K562 (cell line): ENCODE measurements at regions not wholly inside any gene's neighbourhood (a gene's known extent, or its start where the extent isn't known, plus 50 kb on each side); places are given as distances from the start of the nearest gene placed in this dataset.

Source experiments
- ATAC-seq: fragments of 200-7000 bp; cut with Tn5 transposase; 3 replicates; pipeline ENCODE4 v1.9.1; 2020; ENCODE audit warnings: moderate library complexity
- BruUV-seq: library from RNA; stranded (reverse); fragments of 400-500 nt; replicated peaks from 2 replicates; lab custom pipeline; 2021; lab: Mats Ljungman, UMichigan
- CTCF ChIA-PET: fragments of 300-600 bp; formaldehyde crosslinking; extraction: SDS; loops from one replicate; lab custom pipeline; 2021; ENCODE audit warnings: low intra/inter-chr PET ratio; lab: Yijun Ruan, JAX
- POLR2A ChIA-PET: fragments of 300-600, 350-650 bp; sonication (Branson Sonifier 250); formaldehyde crosslinking; extraction: SDS; loops from one replicate; lab custom pipeline; 2021; ENCODE audit warnings: antibody characterized with exemption, inconsistent platforms; lab: Yijun Ruan, JAX
- DNase-seq, 4 experiments: peaks; one replicate each; pipeline versions ENCODE4 v3.0.0 to v3.0.0-alpha.2; 2011 to 2018; ENCODE audit warnings: low spot score in 3 of 4, mixed read lengths in 3 of 4; ENCODE audit errors: extremely low read depth in 1 of 4
- FAIRE-seq: peaks from 2 replicates; lab custom pipeline; 2011; peaks lifted over from hg19 to GRCh38; lab: Jason Lieb, UNC
- H2AFZ ChIP-seq: 2 replicates; pipeline ENCODE4 v1.6.0; 2011; ENCODE audit warnings: low read depth, low read length, control low read depth, inconsistent platforms
- H3K27ac ChIP-seq: fragments of 200-600 bp; 3 replicates; pipeline ENCODE4 v1.8.0; 2011; ENCODE audit warnings: low read depth, mild to moderate bottlenecking, control low read depth, inconsistent platforms, low read length, moderate library complexity, mixed read lengths; ENCODE audit errors: extremely low read depth
- H3K27me3 ChIP-seq, 2 experiments: fragments of 300-600 bp in 1 of 2; 2 replicates in 1 of 2; 3 replicates in 1 of 2; pipeline versions ENCODE4 v1.6.0 to v1.8.0; 2011; ENCODE audit warnings: inconsistent platforms in 2 of 2, low read length in 2 of 2, mild to moderate bottlenecking in 1 of 2, mixed read lengths in 1 of 2, moderate library complexity in 1 of 2; ENCODE audit not compliant: control insufficient read depth in 2 of 2, insufficient read depth in 2 of 2
- H3K36me3 ChIP-seq: fragments of 300-600 bp; 3 replicates; pipeline ENCODE4 v1.8.0; 2011; ENCODE audit warnings: mild to moderate bottlenecking, low read length, inconsistent platforms; ENCODE audit not compliant: control insufficient read depth, insufficient read depth
- H3K4me1 ChIP-seq, 2 experiments: fragments of 200-600 bp in 1 of 2; replicated peaks in 1 of 2; 2 replicates in 1 of 2; 3 replicates in 1 of 2; pipeline versions ENCODE4 v1.5.1 to v1.8.0; 2011; ENCODE audit warnings: inconsistent platforms in 2 of 2, low read length in 2 of 2, mild to moderate bottlenecking in 1 of 2, mixed read lengths in 1 of 2, moderate library complexity in 1 of 2; ENCODE audit not compliant: control insufficient read depth in 2 of 2, insufficient read depth in 2 of 2
- H3K4me2 ChIP-seq: 2 replicates; pipeline ENCODE4 v1.6.1; 2011; ENCODE audit warnings: low read length, control low read depth, inconsistent platforms, mixed read lengths; ENCODE audit not compliant: insufficient read depth
- H3K4me3 ChIP-seq: fragments of 200-600 bp; sonication (generic), shearing (Covaris generic); 2 replicates; pipeline ENCODE4 v1.5.1; 2016; ENCODE audit warnings: control low read depth, inconsistent platforms
- H3K79me2 ChIP-seq: fragments of 200-600 bp; 3 replicates; pipeline ENCODE4 v1.8.0; 2011; ENCODE audit warnings: low read length, inconsistent platforms; ENCODE audit not compliant: control insufficient read depth, insufficient read depth
- H3K9ac ChIP-seq, 2 experiments: 2 replicates each; pipeline versions ENCODE4 v1.6.0 to v1.6.1; 2011; ENCODE audit warnings: low read depth in 2 of 2, low read length in 2 of 2, control low read depth in 1 of 2, inconsistent platforms in 1 of 2, mild to moderate bottlenecking in 1 of 2, mixed read lengths in 1 of 2; ENCODE audit not compliant: insufficient read depth in 1 of 2
- H3K9me1 ChIP-seq: one replicate; pipeline ENCODE4 v1.6.0; 2011; ENCODE audit warnings: inconsistent platforms, mild to moderate bottlenecking, low read length, moderate library complexity; ENCODE audit not compliant: control insufficient read depth, insufficient read depth
- H3K9me3 ChIP-seq: replicated peaks from 2 replicates; pipeline ENCODE4 v1.5.1; 2011; ENCODE audit warnings: low read depth, low read length, inconsistent platforms; ENCODE audit not compliant: control insufficient read depth, insufficient read depth
- H4K20me1 ChIP-seq: replicated peaks from 2 replicates; pipeline ENCODE4 v1.6.1; 2011; ENCODE audit warnings: low read length, inconsistent platforms, mixed read lengths; ENCODE audit not compliant: control insufficient read depth, insufficient read depth
- CBFB ChIP-seq: sonication (generic); formaldehyde crosslinking; IDR thresholded peaks from 2 replicates; pipeline ENCODE4 v1.4.0; 2020; ENCODE audit warnings: mild to moderate bottlenecking, missing genetic modification reagents
- CEBPG ChIP-seq, 3 experiments: fragments of 200-800 bp in 1 of 3; sonication (Bioruptor generic) in 1 of 3; sonication (generic) in 1 of 3; formaldehyde crosslinking in 1 of 3; IDR thresholded peaks in 2 of 3; conservative IDR thresholded peaks in 1 of 3; 2 replicates each; pipeline versions ENCODE4 v1.6.1 to v1.8.0; 2016 to 2022; ENCODE audit warnings: missing compliant biosample characterization in 2 of 3, missing genetic modification characterization in 2 of 3, mild to moderate bottlenecking in 1 of 3, missing genetic modification reagents in 1 of 3
- GTF2A2 ChIP-seq: IDR thresholded peaks from 2 replicates; pipeline ENCODE4 v1.6.1; 2016; ENCODE audit warnings: mild to moderate bottlenecking, missing genetic modification characterization, missing compliant biosample characterization
- KLF16 ChIP-seq: IDR thresholded peaks from 2 replicates; pipeline ENCODE4 v1.6.1; 2016; ENCODE audit warnings: antibody characterized with exemption
- LEF1 ChIP-seq: fragments of 450-650 bp; IDR thresholded peaks from 2 replicates; pipeline ENCODE4 v1.6.1; 2016; ENCODE audit warnings: mild to moderate bottlenecking
- PPARD ChIP-seq: fragments of 250-450 bp; sonication (Bioruptor Pico); IDR thresholded peaks from 2 replicates; pipeline ENCODE4 v1.8.0; 2022; ENCODE audit warnings: inconsistent platforms, mild to moderate bottlenecking, moderate library complexity
- RBM25 ChIP-seq: fragments of 200-400 bp; formaldehyde crosslinking; IDR thresholded peaks from 2 replicates; pipeline ENCODE4 v1.6.1; 2018; ENCODE audit warnings: low read length, low read depth, moderate library complexity; ENCODE audit not compliant: severe bottlenecking
- SMAD4 ChIP-seq: fragments of 250-450 bp; sonication (Bioruptor Pico); conservative IDR thresholded peaks from 2 replicates; pipeline ENCODE4 v1.8.0; 2021; ENCODE audit warnings: inconsistent platforms, mild to moderate bottlenecking, moderate library complexity
- SRSF1 ChIP-seq: fragments of 200-400 bp; formaldehyde crosslinking; IDR thresholded peaks from 2 replicates; pipeline ENCODE4 v1.6.1; 2017; ENCODE audit warnings: mild to moderate bottlenecking, low read depth, low read length, moderate library complexity
- ZBTB43 ChIP-seq: sonication (generic); formaldehyde crosslinking; IDR thresholded peaks from 2 replicates; pipeline ENCODE4 v1.8.0; 2023; ENCODE audit warnings: mild to moderate bottlenecking, missing genetic modification reagents
- ZBTB7A ChIP-seq: IDR thresholded peaks from 2 replicates; pipeline ENCODE4 v1.6.1; 2011; ENCODE audit warnings: low read depth, mild to moderate bottlenecking, low read length, moderate library complexity, borderline replicate concordance; ENCODE audit not compliant: control insufficient read depth
- ZFP1 ChIP-seq: fragments of 450-650 bp; formaldehyde crosslinking; IDR thresholded peaks from 2 replicates; pipeline ENCODE4 v1.4.0; 2020; ENCODE audit warnings: mild to moderate bottlenecking, mixed read lengths
- ZNF507 ChIP-seq: conservative IDR thresholded peaks from 2 replicates; pipeline ENCODE4 v1.6.1; 2017; ENCODE audit warnings: missing genetic modification characterization, missing compliant biosample characterization
- ZNF639 ChIP-seq, 2 experiments: fragments of 200-800 bp in 1 of 2; sonication (Bioruptor generic) in 1 of 2; sonication (generic) in 1 of 2; formaldehyde crosslinking in 1 of 2; IDR thresholded peaks in 1 of 2; conservative IDR thresholded peaks in 1 of 2; 2 replicates each; pipeline versions ENCODE4 v1.5.0 to v1.6.1; 2016 to 2020; ENCODE audit warnings: missing compliant biosample characterization in 1 of 2, missing genetic modification characterization in 1 of 2, missing genetic modification reagents in 1 of 2
- ZNF655 ChIP-seq: fragments of 250-450 bp; sonication (Bioruptor Pico); IDR thresholded peaks from 2 replicates; pipeline ENCODE4 v1.5.0; 2021
- WGBS: fragments of 100-300 bp; shearing (Covaris generic); methylation state at CpG from one replicate; pipeline ENCODE4 v1.1.6; 2016; ENCODE audit warnings: low coverage, mixed read lengths; ENCODE audit not compliant: insufficient coverage; ENCODE audit errors: missing lambda C conversion rate; 5-methylcytosine and 5-hydroxymethylcytosine counted together
- in situ Hi-C: fragments of 300-500 bp; cut with MboI; formaldehyde crosslinking; loops from 4 replicates; pipeline ENCODE4 v1.15.0; 2018; ENCODE audit warnings: inconsistent platforms, mixed read lengths
- intact Hi-C: fragments of 100-400 bp; cut with micrococcal nuclease; formaldehyde crosslinking; loops from 2 replicates; pipeline ENCODE4 v1.14.2; 2022

- H3K4me3 ChIP-seq: no peak overlapping the region
- 17% methylated on average over 7 of the region's 7 CpGs for WGBS
- no peak overlapping the region for H3K9ac ChIP-seq
- H3K27ac ChIP-seq: peak overlapping the region; percentile 61; the same call in 2 of the 3 replicates
- POLR2A ChIA-PET: interaction anchor here (0.5 to 0.6 kb wide), 2 partner anchors 85 to 140 kb away, joined by 3 to 4 read pairs; no protein-coding TSS in a partner anchor
- H4K20me1 ChIP-seq: no peaks in the 10 kb centered on the region
- no peaks in the 10 kb centered on the region; the same call in 1 of the 2 replicates for H3K9me3 ChIP-seq
- peaks cover 7 to 18% of the 10 kb centered on the region in 2 experiments for H3K4me1 ChIP-seq
- no peaks in the 10 kb centered on the region for H3K36me3 ChIP-seq
- ATAC-seq (peak; percentile 96), FAIRE-seq (no peak), DNase-seq (peak in 2 of 4 experiments; percentile 50 to 61)
- no peaks in the 10 kb centered on the region for H3K9me1 ChIP-seq
- H2AFZ ChIP-seq: peak overlapping the region; percentile 62
- CTCF ChIA-PET: no interaction called here
- BruUV-seq: no TSS peak
- intact Hi-C loops (loop anchor here (2.0 kb wide), 1 partner anchor 30 kb away; no protein-coding TSS in a partner anchor), in situ Hi-C loops (no loop called here)
- no peaks in the 10 kb centered on the region for H3K27me3 ChIP-seq
- no peaks in the 10 kb centered on the region for H3K79me2 ChIP-seq
- H3K4me2 ChIP-seq: 0 out of 2 replicates have a peak overlapping the region, but pooled peaks have one; percentile 24
- TF ChIP-seq ZFP1 (CRISPR knock-in tag) (no peak), RBM25 (no peak), ZNF655 (CRISPR knock-in tag) (no peak), CBFB (CRISPR knock-in tag) (no peak), GTF2A2 (tag) (no peak), ZBTB43 (CRISPR knock-in tag) (no peak), SRSF1 (no peak), SMAD4 (CRISPR knock-in tag) (no peak), LEF1 (0 out of 2 replicates have a peak, but pooled peaks have one; percentile 53), CEBPG (CRISPR knock-in tag; IDR thresholded peaks at IDR 0.05) (no peak), CEBPG (tag; conservative IDR thresholded peaks at IDR 0.05 in 1 of 2, IDR thresholded peaks at IDR 0.05 in 1 of 2) (peak; percentile 48 to 65; a peak in 3 of 4 replicates), KLF16 (peak; percentile 17; the same call in 1 of the 2 replicates), ZNF507 (tag) (no peak), ZNF639 (CRISPR knock-in tag; conservative IDR thresholded peaks at IDR 0.05 in 1 of 2, IDR thresholded peaks at IDR 0.05 in 1 of 2) (peak in 1 of 2 experiments; percentile 46; a peak in 1 of 4 replicates), PPARD (CRISPR knock-in tag) (no peak), ZBTB7A (no peak)
Measured at GRCh38 chr7:25926891-25927625, 224.9 kb upstream of the NFE2L3 start.
